Transverse colon (tissue), 4 donors: ENCODE measurements at regions not wholly inside any gene's neighbourhood (a gene's known extent, or its start where the extent isn't known, plus 50 kb on each side); places are given as distances from the start of the nearest gene placed in this dataset.

Experiments used
- DNase-seq: peaks from one replicate; pipeline ENCODE4 v3.0.0-alpha.2; 2019
- H3K27ac ChIP-seq, 4 donors: fragments of 200-600 bp; sonication (generic); 2 replicates each; pipeline ENCODE4 v1.5.1; 2016 to 2018; ENCODE audit warnings: inconsistent platforms in 4 of 4
- H3K27me3 ChIP-seq: fragments of 200-600 bp; sonication (generic); 2 replicates; pipeline ENCODE4 v1.5.1; 2017; ENCODE audit warnings: inconsistent platforms
- H3K36me3 ChIP-seq, 4 donors: fragments of 200-600 bp; sonication (generic); 2 replicates each; pipeline ENCODE4 v1.5.1; 2017 to 2019; ENCODE audit warnings: inconsistent platforms in 4 of 4
- H3K4me1 ChIP-seq, 4 donors: fragments of 200-600 bp; sonication (generic); 2 replicates each; pipeline ENCODE4 v1.5.1; 2017 to 2020; ENCODE audit warnings: inconsistent platforms in 4 of 4
- H3K4me3 ChIP-seq, 4 donors: fragments of 200-600 bp; sonication (generic); 1 replicate in 1 of 4; 2 replicates in 3 of 4; pipeline versions ENCODE4 v1.5.1 to v1.6.1; 2017 to 2019; ENCODE audit warnings: inconsistent platforms in 4 of 4
- H3K9me3 ChIP-seq, 2 donors: fragments of 200-600 bp; sonication (generic); 2 replicates each; pipeline ENCODE4 v1.5.1; 2017 to 2019; ENCODE audit warnings: inconsistent platforms in 2 of 2
- EP300 ChIP-seq: sonication (generic); formaldehyde crosslinking; IDR thresholded peaks from one replicate; pipeline ENCODE4 v1.6.1; 2017; ENCODE audit warnings: antibody characterized with exemption, low read depth
- POLR2A ChIP-seq: fragments of 450-650 bp; IDR thresholded peaks from one replicate; pipeline ENCODE4 v1.6.1; 2016; ENCODE audit warnings: antibody characterized with exemption, mild to moderate bottlenecking, moderate library complexity
- POLR2AphosphoS5 ChIP-seq, 3 donors: sonication (generic); formaldehyde crosslinking; IDR thresholded peaks; one replicate each; pipeline ENCODE4 v1.6.1; 2016; ENCODE audit warnings: antibody characterized with exemption in 3 of 3
- WGBS, 2 donors: methylation state at CpG; one replicate each; pipeline ENCODE4 v1.1.5; 2018; ENCODE audit warnings: low coverage in 1 of 2; 5-methylcytosine and 5-hydroxymethylcytosine counted together
- in situ Hi-C, 4 donors: fragments of 200-750 bp; cut with MboI; loops; one replicate each; pipeline versions ENCODE4 v1.15.0 to v1.15.1; 2017; ENCODE audit warnings: low sequenced_read_pairs in 3 of 4, low pct_ligation_motif_present in 1 of 4, low pct_unique_long_range_greater_than_20kb in 1 of 4
- intact Hi-C: fragments of 100-400 bp; cut with DNase I; formaldehyde crosslinking; loops from one replicate; pipeline ENCODE4 v1.15.1; 2023; ENCODE audit warnings: low total_unique reads
- TF ChIP-seq, protein P1 (sequence below), 5 experiments: fragments of 200-600 bp in 3 of 5; fragments of 450-650 bp in 2 of 5; sonication (generic) in 3 of 5; IDR thresholded peaks; 1 replicate in 2 of 5; 2 replicates in 3 of 5; pipeline ENCODE4 v1.5.1; 2016 to 2017; ENCODE audit warnings: antibody characterized with exemption in 5 of 5, inconsistent platforms in 3 of 5, mild to moderate bottlenecking in 2 of 5, moderate library complexity in 1 of 5

DNA sequence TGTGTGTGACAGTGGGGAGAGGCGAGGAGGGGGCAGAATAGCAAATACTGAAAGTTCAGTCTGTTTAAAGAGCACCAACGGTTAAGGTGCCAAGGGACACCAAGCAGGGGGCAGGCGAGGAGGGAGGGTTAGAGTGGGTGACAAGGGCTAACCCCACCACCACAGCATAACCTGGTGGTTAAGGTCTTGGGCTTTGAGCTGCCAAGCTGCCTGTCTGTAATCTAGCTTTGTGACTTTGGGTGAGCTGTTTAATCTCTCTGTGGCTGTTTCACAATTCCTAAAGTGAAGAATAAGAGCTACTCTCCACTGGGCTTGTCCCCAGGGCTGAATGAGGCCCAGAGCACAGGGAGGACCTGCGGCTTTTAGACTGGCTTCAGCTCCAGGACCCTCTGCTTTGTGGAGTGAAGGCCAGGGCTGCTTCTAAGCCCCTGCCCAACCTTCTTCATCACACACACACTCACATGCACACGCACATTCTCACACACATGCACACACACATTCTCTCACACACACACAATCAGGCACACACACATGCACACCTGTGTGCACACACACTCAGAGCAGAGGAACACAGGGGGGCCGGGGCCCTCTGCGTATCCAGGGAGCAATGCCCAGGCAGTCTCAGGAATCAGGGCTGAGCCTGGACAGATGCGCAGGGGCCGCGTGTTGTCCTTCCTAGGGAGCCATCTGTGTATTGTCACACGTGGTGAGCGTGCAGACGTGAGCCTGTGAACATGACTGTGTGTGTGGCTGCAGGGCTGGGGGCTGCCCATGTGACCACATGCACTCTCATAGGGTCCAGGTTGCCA lies 101.6 kb upstream of the TARDBP start:
- in situ Hi-C loops (no loop called here), intact Hi-C loops (no loop called here)
- no peak for TF ChIP-seq EP300
- TF ChIP-seq POLR2AphosphoS5 (IDR thresholded peaks at IDR 0.05), result no peak
- no peak for TF ChIP-seq POLR2A
- TF ChIP-seq, protein P1, sequence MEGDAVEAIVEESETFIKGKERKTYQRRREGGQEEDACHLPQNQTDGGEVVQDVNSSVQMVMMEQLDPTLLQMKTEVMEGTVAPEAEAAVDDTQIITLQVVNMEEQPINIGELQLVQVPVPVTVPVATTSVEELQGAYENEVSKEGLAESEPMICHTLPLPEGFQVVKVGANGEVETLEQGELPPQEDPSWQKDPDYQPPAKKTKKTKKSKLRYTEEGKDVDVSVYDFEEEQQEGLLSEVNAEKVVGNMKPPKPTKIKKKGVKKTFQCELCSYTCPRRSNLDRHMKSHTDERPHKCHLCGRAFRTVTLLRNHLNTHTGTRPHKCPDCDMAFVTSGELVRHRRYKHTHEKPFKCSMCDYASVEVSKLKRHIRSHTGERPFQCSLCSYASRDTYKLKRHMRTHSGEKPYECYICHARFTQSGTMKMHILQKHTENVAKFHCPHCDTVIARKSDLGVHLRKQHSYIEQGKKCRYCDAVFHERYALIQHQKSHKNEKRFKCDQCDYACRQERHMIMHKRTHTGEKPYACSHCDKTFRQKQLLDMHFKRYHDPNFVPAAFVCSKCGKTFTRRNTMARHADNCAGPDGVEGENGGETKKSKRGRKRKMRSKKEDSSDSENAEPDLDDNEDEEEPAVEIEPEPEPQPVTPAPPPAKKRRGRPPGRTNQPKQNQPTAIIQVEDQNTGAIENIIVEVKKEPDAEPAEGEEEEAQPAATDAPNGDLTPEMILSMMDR (IDR thresholded peaks at IDR 0.05), result no peak
- peaks cover 3% of the 10 kb centered on the region for H3K27me3 ChIP-seq
- no peaks in the 10 kb centered on the region for H3K4me1 ChIP-seq
- no peaks in the 10 kb centered on the region for H3K9me3 ChIP-seq
- H3K4me3 ChIP-seq, result no peak overlapping the region
- no peaks in the 10 kb centered on the region for H3K36me3 ChIP-seq
- H3K27ac ChIP-seq, result no peak overlapping the region
- WGBS, 2 donors, result 90 to 92% methylated on average over 2 to 13 of the region's 13 CpGs
- DNase-seq, result no peak

DNA sequence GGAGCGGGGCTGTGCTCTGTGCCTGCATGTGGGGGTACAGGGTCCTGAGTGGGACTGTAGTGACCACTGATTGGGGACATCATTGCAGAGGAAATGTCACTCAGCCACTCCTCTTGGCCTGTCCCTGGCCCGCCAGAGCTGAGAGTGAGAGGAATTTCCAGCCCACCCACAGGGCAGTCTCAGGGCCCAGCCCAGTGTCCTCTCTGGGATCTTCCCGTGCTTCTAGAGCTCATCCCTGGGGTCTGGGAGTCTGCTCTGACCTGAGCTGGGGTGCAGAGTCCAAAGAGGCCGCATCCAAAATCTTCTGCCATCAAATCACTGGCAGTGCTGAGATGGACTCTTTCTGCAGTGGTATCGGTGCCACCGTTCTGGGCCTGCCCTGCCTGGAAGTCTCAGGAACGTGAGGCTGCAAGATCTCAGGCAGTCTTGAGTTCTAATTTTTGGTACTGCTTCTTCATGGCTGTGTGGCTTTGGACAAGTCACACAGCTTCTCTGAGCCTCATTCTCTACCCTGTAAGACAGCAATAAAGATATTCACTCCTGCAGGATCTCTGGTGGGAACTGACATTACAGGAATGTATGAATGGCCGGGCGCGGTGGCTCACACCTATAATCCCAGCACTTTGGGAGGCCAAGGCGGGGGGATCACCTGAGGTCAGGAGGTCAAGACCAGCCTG lies 100.8 kb upstream of the TARDBP start:
- TF ChIP-seq POLR2AphosphoS5 (IDR thresholded peaks at IDR 0.05) (no peak), POLR2A (no peak), EP300 (no peak)
- TF ChIP-seq, protein P1 (IDR thresholded peaks at IDR 0.05), result no peak
- intact Hi-C loops (no loop called here), in situ Hi-C loops (no loop called here)
- H3K27me3 ChIP-seq, result peaks cover 5% of the 10 kb centered on the region
- WGBS, 2 donors, result 79% methylated on average over 10 of the region's 11 CpGs; no CpG with 5 or more reads in 1 of the 2 donors
- H3K4me1 ChIP-seq, result no peaks in the 10 kb centered on the region
- no peak overlapping the region for H3K4me3 ChIP-seq
- H3K9me3 ChIP-seq, result no peaks in the 10 kb centered on the region
- H3K36me3 ChIP-seq, result no peaks in the 10 kb centered on the region
- DNase-seq, result no peak
- H3K27ac ChIP-seq, result no peak overlapping the region

DNA sequence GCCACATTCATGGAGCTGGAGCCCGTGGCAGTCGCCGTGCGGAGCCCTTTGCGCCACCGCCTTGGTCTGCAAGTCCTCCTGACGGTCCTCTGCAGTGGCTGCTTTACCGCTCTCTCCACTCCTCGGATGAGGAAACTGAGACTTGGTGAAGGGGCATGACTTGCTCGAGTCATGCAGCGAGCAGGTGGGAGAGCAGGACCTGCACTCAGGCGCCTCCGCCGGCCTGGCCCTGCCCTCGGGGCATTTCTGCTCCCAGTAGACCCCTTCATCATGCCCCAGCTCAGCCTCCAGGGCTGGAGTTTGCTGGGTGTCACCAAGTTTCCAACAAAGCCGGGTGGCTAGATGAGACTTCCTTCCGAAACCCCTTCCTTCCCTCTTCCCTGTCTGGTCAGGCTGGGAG lies 100.0 kb upstream of the TARDBP start:
- intact Hi-C loops, result no loop called here
- no peaks in the 10 kb centered on the region for H3K4me1 ChIP-seq
- no peak for DNase-seq
- TF ChIP-seq POLR2A (no peak), EP300 (no peak), POLR2AphosphoS5 (IDR thresholded peaks at IDR 0.05) (no peak)
- TF ChIP-seq, protein P1 (IDR thresholded peaks at IDR 0.05), result no peak
- no peaks in the 10 kb centered on the region for H3K36me3 ChIP-seq
- in situ Hi-C loops, result no loop called here
- H3K27ac ChIP-seq, result no peak overlapping the region
- 72 to 86% methylated on average over 5 to 17 of the region's 17 CpGs for WGBS, 2 donors
- no peak overlapping the region for H3K4me3 ChIP-seq
- H3K27me3 ChIP-seq, result peaks cover 10% of the 10 kb centered on the region
- H3K9me3 ChIP-seq, result no peaks in the 10 kb centered on the region

DNA sequence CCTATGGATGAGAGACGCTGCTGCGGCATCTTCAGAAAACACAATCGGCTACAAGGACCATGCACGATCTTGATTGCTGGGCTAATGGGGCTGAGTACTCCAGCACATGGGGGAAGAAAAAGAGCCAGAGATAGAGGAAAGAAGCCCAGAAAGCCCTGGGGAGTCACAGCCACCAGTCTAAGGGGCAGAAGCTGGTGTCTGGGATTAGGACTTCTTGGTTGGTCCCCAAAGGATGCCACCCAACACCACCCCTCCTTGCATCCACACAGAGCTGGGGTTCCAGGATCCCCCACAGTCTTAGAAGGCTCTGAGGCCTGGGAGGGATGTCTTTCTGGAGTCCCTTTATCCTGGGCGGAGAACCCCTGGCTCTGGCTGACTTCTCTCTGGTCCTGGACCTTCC lies 98.4 kb upstream of the TARDBP start:
- Histone ChIP-seq H3K9me3 (no peaks in the 10 kb centered on the region), H3K4me3 (no peak overlapping the region), H3K27ac (no peak overlapping the region), H3K36me3 (no peaks in the 10 kb centered on the region), H3K4me1 (no peaks in the 10 kb centered on the region), H3K27me3 (peaks cover 10% of the 10 kb centered on the region)
- intact Hi-C loops (no loop called here), in situ Hi-C loops (no loop called here)
- 95% methylated on average over 4 of the region's 5 CpGs; no CpG with 5 or more reads in 1 of the 2 donors for WGBS, 2 donors
- no peak for DNase-seq
- TF ChIP-seq POLR2AphosphoS5 (IDR thresholded peaks at IDR 0.05), result no peak
